ENCODE measurements at regions not wholly inside any gene's neighbourhood (a gene's known extent, or its start where the extent isn't known, plus 50 kb on each side); places are given as distances from the start of the nearest gene placed in this dataset.

DNA sequence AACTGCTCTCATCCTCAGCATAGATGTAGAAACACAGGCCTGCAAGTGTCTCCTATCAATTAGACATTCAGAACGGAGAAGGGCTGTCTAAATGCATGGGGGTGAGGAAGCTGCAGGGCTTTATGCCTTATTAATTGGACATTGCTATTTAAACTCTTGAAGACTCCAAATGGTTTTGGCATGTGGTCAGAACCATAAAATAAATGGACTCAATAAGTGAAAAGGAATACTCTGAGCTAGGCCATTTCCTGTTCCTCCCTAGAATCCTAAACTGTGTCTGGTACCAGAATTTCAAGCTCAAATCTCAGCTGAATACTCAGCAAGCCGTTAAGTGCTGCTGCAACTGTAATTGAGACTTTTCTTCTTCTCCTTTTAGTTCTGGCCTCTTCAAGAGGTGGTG is 80.4 kb upstream of the C1orf87 start:
- no peaks in the 10 kb centered on the region for H3K9me3 ChIP-seq (ENCODE audit: insufficient read depth, low read depth)
- no peak overlapping the region for H3K4me3 ChIP-seq
- ChIA-PET POLR2A (ENCODE audit: unreplicated experiment) (no interaction called here), CTCF (no interaction called here)
- BruUV-seq (replicated peaks): no TSS peak
- H3K27me3 ChIP-seq (ENCODE audit: insufficient read depth, low read depth): no peaks in the 10 kb centered on the region
- intact Hi-C loops (cut with micrococcal nuclease; ENCODE audit: unreplicated experiment): loop anchor here (10.0 kb wide), 1 partner anchor 891 kb away; no protein-coding TSS in a partner anchor
- DNase-seq: no peak
- no peaks in the 10 kb centered on the region for H3K79me2 ChIP-seq (ENCODE audit: low read depth)
- no peaks in the 10 kb centered on the region for H3K36me3 ChIP-seq (ENCODE audit: low read depth)
- H2AFZ ChIP-seq: no peak overlapping the region
- no peak overlapping the region for H3K27ac ChIP-seq
- no peaks in the 10 kb centered on the region for H3F3A ChIP-seq (ENCODE audit: insufficient read depth, low read depth)
- TF ChIP-seq, protein P1, sequence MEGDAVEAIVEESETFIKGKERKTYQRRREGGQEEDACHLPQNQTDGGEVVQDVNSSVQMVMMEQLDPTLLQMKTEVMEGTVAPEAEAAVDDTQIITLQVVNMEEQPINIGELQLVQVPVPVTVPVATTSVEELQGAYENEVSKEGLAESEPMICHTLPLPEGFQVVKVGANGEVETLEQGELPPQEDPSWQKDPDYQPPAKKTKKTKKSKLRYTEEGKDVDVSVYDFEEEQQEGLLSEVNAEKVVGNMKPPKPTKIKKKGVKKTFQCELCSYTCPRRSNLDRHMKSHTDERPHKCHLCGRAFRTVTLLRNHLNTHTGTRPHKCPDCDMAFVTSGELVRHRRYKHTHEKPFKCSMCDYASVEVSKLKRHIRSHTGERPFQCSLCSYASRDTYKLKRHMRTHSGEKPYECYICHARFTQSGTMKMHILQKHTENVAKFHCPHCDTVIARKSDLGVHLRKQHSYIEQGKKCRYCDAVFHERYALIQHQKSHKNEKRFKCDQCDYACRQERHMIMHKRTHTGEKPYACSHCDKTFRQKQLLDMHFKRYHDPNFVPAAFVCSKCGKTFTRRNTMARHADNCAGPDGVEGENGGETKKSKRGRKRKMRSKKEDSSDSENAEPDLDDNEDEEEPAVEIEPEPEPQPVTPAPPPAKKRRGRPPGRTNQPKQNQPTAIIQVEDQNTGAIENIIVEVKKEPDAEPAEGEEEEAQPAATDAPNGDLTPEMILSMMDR (conservative IDR thresholded peaks at IDR 0.05): no peak
- no peak for TF ChIP-seq EZH2 (IDR thresholded peaks at IDR 0.05; ENCODE audit: low read depth)
- H4K20me1 ChIP-seq (ENCODE audit: insufficient read depth): no peaks in the 10 kb centered on the region
- no peaks in the 10 kb centered on the region for H3K9me2 ChIP-seq (ENCODE audit: insufficient read depth)
- H3K4me1 ChIP-seq (replicated peaks; ENCODE audit: insufficient read depth): no peaks in the 10 kb centered on the region
- H3K4me2 ChIP-seq: no peak overlapping the region

DNA sequence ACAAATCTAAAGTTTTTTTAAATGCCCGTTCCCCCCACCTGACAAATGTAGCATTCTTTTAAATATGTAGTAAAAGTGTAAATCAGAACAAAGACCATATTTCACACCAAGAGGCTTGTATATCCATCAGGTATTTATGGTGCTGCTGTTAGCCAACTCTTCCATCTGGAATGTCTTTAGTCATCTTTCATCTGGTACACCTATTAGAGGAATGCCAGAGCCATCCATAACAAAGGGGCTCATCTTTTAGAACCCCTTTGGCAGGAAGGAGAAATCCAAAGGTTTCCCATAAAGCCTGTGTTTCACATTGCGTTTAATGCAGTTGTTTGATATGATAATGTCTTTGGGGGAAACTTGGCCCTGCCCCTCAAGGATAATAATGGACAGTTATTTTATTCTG is 79.3 kb upstream of the C1orf87 start:
- H3K79me2 ChIP-seq (ENCODE audit: low read depth): no peaks in the 10 kb centered on the region
- intact Hi-C loops (cut with micrococcal nuclease; ENCODE audit: unreplicated experiment): loop anchor here (10.0 kb wide), 1 partner anchor 892 kb away; no protein-coding TSS in a partner anchor
- H3K36me3 ChIP-seq (ENCODE audit: low read depth): no peaks in the 10 kb centered on the region
- H3K4me2 ChIP-seq: no peak overlapping the region
- DNase-seq: no peak
- no peaks in the 10 kb centered on the region for H3F3A ChIP-seq (ENCODE audit: insufficient read depth, low read depth)
- no peak overlapping the region for H2AFZ ChIP-seq
- H3K4me3 ChIP-seq: no peak overlapping the region
- no peaks in the 10 kb centered on the region for H4K20me1 ChIP-seq (ENCODE audit: insufficient read depth)
- BruUV-seq (replicated peaks): no TSS peak
- H3K4me1 ChIP-seq (replicated peaks; ENCODE audit: insufficient read depth): no peaks in the 10 kb centered on the region
- CTCF ChIA-PET: no interaction called here
- POLR2A ChIA-PET (ENCODE audit: unreplicated experiment): no interaction called here
- no peaks in the 10 kb centered on the region for H3K9me2 ChIP-seq (ENCODE audit: insufficient read depth)
- TF ChIP-seq, protein P1 (conservative IDR thresholded peaks at IDR 0.05): no peak
- no peak for TF ChIP-seq EZH2 (IDR thresholded peaks at IDR 0.05; ENCODE audit: low read depth)
- no peak overlapping the region for H3K27ac ChIP-seq
- H3K9me3 ChIP-seq (ENCODE audit: insufficient read depth, low read depth): no peaks in the 10 kb centered on the region
- H3K27me3 ChIP-seq (ENCODE audit: insufficient read depth, low read depth): no peaks in the 10 kb centered on the region

DNA sequence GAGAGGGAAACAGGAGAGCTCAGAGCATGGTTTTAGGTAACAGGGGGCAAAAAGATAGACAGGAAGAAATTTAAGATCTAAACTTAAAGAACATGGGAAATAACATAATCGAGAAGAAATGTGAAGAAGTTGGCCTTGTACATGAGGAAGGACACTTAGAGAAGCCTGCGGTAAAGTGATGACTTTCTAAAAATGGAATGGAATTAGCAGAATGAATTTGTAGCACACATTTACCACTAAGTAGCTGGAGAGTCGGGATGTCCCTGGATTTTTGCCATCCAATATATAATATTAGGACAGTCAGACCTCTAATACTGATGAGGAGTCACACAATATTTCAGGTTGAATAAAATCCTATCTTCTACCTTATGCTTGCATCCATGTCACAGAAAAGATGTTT is 77.7 kb upstream of the C1orf87 start:
- no peaks in the 10 kb centered on the region for H3F3A ChIP-seq (ENCODE audit: insufficient read depth, low read depth)
- no peak overlapping the region for H3K4me2 ChIP-seq
- no peaks in the 10 kb centered on the region for H3K4me1 ChIP-seq (replicated peaks; ENCODE audit: insufficient read depth)
- H3K27ac ChIP-seq: no peak overlapping the region
- BruUV-seq (replicated peaks): no TSS peak
- no peaks in the 10 kb centered on the region for H3K27me3 ChIP-seq (ENCODE audit: insufficient read depth, low read depth)
- no peak overlapping the region for H3K4me3 ChIP-seq
- intact Hi-C loops (cut with micrococcal nuclease; ENCODE audit: unreplicated experiment): loop anchor here (10.0 kb wide), 1 partner anchor 893 kb away; no protein-coding TSS in a partner anchor
- no peak for DNase-seq
- H3K36me3 ChIP-seq (ENCODE audit: low read depth): no peaks in the 10 kb centered on the region
- H4K20me1 ChIP-seq (ENCODE audit: insufficient read depth): no peaks in the 10 kb centered on the region
- no peak overlapping the region for H2AFZ ChIP-seq
- TF ChIP-seq, protein P1 (conservative IDR thresholded peaks at IDR 0.05): no peak
- no peak for TF ChIP-seq EZH2 (IDR thresholded peaks at IDR 0.05; ENCODE audit: low read depth)
- no peaks in the 10 kb centered on the region for H3K9me2 ChIP-seq (ENCODE audit: insufficient read depth)
- H3K79me2 ChIP-seq (ENCODE audit: low read depth): no peaks in the 10 kb centered on the region
- no peaks in the 10 kb centered on the region for H3K9me3 ChIP-seq (ENCODE audit: insufficient read depth, low read depth)
- ChIA-PET POLR2A (ENCODE audit: unreplicated experiment) (no interaction called here), CTCF (no interaction called here)
